COR-L47 (cell line): ENCODE measurements at regions not wholly inside any gene's neighbourhood (a gene's known extent, or its start where the extent isn't known, plus 50 kb on each side); places are given as distances from the start of the nearest gene placed in this dataset.
"Not testable (repeated sequence)": the region's sequence is repeated elsewhere in the genome, so short reads cannot be mapped to it uniquely, and the experiment has no call there.

Source experiments
- DNase-seq: peaks from one replicate; lab custom pipeline; 2025; lab: John Stamatoyannopoulos, UW

DNA sequence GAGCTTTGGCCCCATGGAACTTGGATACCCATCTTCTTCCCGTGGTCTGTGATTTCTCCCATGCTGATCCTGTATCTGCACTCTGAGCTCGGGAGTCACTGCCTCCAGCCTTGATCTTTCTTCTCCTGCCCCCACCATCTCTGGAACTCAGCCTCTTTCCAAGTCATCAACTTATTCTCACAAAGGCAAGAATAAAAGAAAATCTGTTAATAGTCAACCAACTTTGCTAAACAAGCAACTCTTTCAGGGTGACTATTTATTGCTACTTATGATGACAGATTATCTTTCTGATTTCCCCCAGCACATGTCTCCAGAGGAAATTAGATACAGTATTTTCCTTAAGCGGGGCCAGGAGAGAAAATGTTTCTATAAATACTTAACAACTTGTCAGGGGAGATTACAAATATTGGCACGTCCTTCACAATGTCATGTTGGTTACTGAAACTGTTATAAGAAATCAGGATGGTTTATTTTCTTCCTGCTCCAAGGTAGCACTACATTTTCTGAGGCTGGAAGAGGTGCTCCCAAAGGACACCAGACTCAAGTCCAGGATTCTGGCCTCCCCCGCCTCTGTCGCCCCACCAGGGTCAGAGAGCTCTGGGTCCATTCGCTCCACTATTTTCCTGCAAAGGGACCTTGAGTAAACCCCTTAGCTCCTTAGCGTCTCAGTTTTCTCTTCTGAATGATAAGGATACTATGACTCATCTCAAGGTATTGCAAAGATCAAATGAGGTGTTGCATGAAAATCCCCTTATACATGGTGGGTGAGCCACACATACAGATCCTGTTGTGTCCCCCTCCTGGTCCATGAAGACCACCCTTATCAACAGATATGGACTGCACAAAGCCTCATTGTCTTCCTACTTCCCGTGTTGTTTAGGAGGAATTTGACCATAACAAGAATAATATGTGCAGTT, 205.2 kb upstream of the WSCD1 start:
- no peak for DNase-seq

DNA sequence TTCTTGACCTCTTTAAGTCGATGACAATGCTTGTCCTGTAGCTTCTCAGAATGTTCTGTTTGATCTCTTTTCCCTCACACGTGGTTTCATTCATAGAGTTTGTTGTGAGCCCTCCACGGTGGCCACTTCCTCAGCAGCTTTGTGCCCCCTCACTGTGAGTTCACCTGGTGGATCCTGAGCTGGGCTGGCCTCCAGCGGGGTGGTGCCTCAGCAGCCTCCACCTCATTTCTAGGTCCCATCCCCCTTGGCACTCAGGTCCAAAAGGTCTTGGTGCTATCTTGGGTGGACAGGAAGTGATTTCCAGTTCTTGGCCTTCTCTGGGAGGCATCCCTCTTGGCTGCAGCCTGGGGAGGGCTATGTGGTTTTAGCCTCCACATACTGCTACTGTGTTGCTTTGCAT, 203.2 kb upstream of the WSCD1 start:
- DNase-seq = no peak

DNA sequence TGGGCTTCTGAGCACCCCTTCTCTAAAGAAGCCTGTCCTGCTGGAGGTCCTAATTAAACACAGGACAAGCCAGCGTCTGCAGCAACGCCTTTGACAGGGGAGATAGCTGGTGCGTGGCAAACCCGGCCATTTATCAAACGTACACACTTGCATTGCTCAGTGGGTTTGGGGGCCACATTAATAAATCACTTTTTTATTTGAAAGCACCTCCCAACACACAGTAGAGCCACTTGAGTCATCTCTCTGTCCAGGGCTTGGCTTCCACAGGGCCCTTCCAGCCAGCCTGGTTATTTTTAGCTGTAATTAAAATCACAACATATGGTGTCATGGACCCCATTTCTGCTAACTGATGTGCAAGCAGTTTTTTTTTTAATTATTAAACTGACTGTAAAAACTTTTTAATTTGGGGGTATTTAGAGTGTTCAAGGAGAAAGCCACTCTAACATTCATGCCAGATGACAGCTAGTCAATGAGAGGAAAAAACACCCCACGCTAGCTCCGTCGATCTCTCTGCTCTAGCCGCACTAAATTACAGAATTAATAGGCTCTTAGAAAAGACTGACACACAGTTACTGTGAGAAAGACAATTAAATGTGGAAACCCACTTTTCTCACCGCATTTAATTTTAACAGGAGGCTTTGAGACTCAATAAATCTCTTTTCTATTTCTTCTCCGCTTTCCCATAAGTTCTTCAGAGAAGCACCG, 201.0 kb upstream of the WSCD1 start:
- DNase-seq = no peak

DNA sequence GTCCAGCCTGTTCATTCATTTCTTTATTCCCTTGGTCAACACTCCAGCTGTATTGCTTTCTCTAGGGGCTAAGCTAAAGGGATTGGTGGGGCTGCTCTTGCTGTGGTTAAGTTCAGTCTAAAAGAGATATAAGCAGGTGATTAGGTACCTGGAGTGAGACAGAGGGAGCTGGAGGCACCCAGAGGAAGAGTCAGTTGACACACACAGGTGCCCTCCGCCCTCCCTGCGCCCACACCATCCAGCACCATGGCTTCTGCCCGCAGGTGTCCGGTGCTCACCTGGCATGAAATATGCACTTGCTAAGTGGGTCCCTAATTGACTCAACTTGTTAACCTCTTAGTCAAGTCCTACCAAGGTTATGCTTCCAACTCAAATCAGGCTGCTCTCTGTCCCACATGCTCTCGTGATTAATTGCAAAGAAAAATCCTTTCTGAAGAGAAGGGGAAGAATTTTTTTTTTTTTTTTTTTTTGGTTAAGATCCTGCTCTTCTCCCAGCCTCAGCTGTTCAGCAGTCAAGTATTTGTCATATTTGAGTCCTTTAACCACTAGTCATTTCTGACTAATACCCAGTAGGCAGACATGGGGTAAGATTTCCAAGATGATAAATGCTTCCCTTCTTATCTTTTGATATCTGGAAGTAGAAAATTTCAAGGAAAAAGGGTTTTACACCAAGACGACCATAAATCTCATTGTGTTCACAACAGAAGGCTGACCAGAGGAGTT, 199.8 kb upstream of the WSCD1 start:
- DNase-seq = no peak

DNA sequence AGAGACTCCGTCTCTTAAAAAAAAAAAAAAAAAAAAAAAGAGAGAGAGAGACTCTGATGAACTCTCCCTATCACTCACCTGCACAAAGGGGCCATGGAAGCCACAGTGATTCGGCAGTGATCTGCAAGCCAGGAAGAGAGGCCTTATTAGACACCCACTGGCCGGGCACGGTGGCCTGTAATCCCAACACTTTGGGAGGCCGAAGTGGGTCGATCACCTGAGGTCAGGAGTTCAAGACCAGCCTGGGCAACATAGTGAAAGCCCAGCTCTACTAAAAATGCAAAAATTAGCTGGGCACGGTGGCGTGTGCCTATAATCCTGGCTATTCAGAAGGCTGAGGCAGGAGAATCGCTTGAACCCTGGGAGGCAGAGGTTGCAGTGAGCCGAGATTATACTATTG, 198.5 kb upstream of the WSCD1 start:
- DNase-seq = no peak

DNA sequence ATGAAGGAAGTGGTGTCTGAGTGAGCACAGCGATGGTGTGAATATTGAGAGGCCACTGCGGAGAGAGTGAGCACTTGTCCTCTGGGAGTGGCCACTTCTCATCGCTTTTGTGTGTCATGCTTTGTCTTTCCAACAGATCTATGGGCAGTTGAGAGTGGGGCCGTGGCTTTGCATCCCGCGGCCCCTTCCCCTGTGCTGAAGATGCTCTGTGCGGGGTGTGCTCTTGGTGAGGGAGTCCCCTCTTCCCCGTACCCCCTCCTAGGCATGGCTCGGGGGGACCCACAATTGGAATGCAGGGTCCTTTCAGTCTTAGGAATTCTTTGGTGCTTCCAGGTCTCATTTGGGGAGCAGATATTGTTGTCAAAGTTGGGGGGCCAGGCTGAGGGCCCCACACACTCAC, 197.3 kb upstream of the WSCD1 start:
- DNase-seq = no peak

DNA sequence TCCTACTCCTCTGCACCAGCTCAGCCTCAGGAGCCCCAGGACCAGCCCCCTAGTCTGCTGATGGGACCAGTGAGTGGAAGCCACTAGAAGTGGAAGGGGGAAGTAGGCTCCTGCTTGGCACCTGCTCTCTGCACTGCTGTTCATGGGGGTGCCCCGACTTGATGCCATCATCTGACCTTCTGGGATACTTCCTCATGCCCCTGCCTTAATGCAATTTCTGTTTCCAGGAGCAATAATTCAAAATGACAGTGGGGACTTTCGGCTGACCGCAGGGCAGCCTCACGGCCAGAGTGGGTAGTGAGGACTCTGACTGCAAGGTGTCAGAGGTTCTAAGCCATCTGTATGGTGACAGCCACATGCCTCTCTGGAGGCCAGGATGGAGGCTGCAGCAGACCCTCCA, 196.4 kb upstream of the WSCD1 start:
- no peak for DNase-seq

DNA sequence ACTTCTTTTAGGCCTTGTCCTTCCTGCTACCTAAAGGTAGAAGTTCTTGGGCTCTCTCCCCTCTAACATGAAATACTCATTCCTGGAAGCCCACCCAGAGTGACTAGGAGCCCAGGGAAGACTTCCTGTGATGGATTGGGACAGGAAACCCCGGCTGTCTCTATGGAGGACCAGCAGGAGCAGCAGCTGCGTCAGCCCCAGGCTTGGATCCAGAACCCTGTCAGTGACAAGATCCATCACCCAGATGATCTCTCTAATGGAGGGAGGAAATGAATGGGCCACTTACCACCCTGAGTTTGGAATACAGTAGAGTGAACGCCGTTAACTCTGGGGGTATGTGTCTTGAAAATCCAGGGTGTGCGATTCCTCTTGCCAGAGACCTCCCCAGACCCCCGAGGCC, 195.7 kb upstream of the WSCD1 start:
- no peak for DNase-seq

DNA sequence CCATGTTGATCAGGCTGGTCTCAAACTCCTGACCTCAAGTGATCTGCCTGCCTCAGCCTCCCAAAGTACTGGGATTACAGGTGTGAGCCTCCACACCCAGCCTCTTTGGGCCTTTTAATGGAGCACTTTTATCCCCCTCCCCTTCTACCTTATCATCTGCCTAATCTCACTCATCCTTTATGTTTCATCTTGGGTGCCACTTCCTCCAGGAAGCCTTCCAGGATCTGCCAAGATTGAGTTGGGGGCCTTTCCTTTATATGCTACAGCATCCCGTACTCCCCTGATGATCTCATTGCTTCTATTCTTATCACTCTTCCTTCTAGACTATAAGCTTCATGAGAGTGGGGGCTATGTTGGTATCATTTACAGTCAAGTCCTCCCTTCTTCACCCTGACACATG, 192.8 kb upstream of the WSCD1 start:
- no peak for DNase-seq

DNA sequence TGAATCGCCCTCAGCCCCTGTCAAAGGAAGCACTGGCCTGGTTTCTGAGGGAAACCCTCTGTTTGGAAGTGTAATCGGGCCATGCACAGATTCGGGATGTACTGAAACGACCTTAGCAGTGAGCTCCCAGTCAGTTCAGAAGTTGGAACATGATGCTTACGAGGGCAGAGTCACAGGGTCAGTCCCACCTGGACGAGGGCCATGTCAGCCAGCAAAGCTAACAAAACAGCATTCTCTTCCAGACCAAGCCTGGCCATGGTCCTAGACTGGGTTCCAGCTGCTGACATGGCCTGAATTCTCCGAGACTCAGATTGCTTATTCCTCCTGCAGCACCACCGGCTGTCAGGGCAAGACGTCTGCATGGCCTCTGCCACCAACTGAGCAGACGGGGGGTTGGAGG, 192.2 kb upstream of the WSCD1 start:
- DNase-seq = no peak

DNA sequence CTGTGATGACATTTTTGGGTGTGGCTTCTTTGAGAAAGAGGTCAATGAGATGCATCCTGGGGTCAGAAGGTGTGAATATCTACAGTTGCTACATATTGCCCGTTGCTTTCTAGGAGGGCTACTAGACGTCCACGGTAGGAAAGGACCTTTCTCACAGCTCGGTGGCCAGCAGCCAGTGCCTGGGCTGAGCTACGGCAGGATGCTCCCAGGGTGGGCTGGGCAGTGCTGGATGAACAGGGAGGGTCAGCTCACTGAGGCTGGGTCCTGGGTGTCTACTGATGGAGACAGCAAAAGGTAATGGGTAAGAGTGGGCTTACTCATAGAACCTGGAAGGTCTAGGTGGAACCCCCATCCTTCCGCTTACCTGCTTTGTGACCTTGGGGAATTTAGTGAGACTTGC, 188.3 kb upstream of the WSCD1 start:
- DNase-seq = no peak

DNA sequence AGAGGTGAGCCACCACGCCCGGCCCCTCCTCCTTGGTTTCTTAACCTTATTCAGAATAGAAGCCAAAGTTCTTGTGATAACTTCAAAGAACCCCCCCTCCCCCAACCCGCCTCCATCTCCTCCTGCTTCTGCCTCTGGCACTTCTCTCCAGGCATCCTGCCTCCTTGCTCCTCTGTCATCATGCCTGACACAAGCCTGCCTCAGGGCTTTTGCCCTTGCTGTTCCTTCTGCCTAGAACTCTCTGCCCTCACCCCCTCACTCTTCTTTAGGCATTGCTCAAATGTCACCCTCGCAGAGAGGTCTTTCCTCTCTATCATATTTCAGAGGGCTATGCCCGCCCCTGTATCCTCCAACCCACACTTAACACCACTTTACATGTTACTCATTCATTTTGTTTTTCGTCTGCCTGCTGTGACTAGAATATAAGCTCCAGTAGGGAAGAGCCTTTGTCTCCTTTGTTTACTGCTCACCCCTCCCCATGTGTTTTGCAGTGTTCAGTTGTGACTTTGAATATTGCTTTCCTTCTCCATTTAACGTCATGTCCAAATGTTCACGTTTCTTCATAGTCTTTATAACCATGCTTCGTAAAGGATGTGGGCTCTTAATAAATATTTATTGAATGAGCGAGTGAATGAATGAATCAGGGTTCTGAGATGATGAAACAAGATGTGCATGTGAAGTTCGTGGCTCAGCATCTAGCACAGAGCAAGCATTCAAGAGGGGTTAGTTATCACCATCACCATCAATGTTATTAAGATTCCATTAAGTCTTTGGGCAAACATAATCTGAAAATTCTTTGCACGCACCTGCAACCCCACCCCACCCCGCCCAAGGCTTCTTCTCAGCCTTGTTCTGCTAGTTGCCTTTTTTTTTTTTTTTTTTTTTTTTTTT, 186.2 kb upstream of the WSCD1 start:
- no peak for DNase-seq

DNA sequence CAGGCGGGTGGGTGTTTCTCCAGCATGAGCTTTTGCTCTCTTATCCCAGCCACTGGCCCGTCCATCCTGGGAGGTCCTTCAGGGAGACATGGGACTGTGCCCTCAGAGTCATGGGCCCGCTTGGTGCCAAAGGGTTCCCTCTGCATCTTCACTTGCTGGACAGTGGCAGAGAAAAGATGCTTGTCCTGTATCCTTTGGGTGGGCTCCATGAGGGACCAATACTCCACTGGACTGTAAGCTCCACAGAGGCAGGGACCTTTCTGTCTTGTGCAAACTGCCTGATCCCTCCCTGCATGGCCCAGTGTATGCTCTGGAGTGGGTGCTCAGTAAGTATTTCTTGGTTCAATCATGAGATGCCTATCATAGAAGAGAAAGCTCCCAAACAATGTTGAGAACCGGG, 184.8 kb upstream of the WSCD1 start:
- no peak for DNase-seq

DNA sequence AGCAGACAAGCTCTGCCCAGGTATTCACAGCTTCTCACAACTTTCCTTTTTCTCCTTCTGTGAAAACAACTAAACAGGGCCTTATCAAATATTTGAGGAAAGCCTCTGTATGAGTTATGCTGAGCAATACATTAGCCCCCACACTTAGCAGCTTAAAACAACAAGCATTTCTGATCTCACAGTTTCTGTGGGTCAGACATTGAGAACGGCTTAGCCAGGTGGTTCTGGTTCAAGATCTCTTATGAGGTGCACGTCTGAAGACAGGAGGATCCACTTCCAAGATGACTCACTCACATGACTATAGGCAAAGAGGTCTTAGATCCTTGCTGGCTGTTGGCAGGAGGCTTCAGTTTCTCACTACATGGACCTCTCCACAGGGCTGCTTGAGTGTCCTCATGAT, 181.4 kb upstream of the WSCD1 start:
- no peak for DNase-seq

DNA sequence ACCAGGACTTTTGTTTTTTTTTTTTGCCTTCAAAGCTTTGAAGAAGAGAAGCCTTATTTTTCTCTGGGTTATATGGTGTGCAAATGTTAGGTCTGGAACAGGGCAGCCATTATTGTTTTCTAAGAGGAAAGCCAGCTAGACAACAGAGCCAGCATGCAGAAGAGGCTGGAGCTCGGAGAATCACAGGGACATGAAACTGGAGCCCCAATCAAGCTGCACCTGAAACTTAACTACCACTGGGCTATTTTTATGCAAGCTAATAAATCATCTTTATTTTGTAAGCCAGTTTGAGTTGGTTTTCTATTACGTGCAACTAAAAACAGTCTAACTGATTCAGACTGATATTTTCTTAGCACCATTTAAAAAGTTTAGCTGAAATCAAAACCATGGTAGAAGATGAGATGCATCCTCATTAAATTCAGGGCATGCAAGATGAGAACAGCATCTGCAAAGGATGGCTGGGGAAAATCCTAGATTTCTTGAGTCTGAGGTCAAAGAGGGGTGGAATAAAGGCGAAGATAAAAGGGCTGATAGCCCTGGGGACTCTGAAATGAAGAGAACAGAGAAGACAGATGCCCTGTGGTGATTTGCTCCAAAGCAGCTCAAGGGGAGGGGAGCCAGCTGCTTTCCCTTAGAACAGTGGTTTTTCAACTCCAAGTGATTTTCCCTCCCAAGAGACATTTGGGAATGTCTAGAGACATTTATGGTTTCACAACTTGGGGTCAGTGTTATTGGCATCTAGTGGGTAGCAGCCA, 177.1 kb upstream of the WSCD1 start:
- DNase-seq = no peak

DNA sequence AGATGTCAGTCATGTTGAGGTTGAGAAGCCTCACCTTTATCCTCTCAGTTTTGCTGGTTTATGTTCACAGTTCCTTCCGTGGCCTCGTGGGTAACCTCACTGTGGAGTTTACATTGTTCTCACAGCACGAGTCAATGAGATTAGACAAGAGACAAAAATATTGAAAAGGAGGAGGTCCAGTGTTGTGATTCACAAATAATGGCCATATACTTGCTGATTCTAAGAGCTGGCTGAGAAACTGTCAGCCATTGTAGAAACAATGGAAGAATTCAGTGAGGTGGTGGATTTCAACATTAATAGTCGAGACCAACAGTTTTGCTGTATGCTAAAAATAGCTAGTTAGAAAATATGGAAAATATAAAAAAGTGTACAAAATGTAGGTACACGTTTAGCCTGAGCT, 176.4 kb upstream of the WSCD1 start:
- no peak for DNase-seq

DNA sequence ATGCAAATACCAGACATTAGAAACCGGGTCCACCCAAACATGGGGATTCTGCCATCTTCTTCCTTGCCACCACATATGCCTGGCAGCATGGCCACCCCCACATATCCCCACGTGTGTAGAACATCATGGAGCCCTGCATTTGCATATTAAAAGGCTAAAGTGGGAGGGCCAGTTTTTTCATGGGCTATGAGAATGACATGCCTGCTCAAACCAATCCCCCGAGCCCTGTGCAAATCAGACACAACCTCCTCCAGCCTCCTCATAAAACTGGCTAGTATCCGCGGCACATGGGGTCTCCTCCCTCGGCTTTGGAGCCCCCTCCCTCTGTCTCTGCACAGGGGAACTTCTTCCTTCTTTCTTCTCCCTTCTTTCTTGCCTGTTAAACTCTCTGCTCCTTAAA, 174.9 kb upstream of the WSCD1 start:
- no peak for DNase-seq

DNA sequence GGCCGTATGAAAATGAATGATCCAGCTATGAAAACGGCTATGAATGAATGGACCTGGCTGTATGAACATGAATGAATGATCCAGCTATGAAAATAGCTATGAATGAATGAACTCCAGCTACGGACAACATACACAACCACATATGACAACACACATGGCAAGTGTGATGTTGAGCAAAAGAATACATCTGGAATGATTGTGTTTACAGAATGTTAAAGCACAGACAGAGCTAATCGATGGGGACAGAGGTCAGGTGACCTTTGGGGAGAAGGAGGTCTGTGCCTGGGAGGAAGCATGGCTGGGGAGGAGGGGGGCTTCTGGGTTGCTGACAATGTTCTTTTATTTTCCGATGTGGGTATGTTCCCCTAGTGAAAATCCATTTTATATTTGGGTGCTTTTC, 174.0 kb upstream of the WSCD1 start:
- no peak for DNase-seq

DNA sequence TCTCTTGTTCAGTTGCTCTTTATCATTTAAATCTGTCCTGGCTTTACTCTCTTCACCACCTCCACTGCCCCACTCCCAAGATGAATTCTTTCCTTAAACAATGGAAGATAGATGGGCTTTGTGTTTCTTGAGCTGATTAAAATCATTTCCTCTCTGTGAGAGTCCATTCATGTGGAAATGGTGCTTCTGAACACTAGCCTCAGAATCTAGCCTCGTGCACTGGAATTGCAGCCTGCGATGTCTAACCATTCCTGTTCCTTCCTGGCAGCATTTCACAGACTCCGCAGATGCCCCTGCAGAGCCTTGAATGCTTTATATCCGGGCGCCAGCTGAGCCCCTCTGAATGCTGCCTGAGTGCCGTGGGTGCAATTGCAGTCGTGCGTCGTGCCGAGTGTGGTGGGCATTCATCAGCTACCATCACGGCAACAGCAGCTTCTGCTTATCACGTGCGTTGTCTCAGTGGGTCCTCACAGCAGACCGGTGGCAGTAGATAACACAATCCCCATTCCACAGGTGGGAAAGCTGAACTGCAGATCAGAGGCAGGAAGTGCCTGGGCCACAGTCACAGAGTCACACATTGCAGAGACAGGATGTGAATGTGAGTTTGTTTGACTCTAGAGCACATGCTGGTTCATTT, 172.8 kb upstream of the WSCD1 start:
- no peak for DNase-seq

DNA sequence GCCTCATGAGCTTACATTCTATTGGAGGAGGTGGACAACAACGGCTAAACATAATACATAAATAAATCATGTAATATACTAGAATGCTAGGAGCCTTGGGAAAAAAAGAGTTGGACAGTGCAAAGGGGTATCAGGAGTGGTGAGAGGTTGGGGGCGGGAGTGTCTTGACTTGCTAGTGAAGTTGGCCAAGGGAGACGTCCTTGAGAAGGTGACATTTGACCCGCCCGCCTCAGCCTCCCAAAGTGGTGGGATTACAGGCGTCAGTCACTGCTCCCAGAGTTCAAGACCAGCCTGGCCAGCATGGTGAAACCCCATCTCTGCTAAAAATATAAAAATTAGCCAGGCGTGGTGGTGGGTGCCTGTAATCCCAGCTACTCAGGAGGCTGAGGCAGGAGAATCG, 172.2 kb upstream of the WSCD1 start:
- not testable (repeated sequence) for DNase-seq

DNA sequence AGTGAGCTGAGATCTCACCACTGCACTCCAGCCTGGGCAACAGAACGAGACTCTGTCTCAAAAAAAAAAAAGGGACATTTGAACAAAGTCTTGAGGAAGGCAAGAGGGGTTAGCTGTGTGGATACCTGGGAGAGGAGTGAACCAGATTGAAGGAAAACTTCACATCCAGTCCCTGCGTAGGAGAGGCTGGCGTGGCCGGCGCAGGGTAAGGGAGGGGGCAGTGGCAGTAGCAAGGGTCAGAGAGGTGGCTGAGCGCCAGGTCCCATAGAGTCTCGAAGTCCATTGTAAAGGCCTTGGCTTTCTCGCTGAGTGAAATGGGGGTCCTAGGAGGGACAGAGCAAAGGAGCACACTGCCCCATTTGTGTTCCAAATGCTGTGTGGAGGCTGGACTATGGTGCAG, 171.8 kb upstream of the WSCD1 start:
- no peak for DNase-seq
